ENCODE measurements at regions not wholly inside any gene's neighbourhood (a gene's known extent, or its start where the extent isn't known, plus 50 kb on each side); places are given as distances from the start of the nearest gene placed in this dataset.

DNA sequence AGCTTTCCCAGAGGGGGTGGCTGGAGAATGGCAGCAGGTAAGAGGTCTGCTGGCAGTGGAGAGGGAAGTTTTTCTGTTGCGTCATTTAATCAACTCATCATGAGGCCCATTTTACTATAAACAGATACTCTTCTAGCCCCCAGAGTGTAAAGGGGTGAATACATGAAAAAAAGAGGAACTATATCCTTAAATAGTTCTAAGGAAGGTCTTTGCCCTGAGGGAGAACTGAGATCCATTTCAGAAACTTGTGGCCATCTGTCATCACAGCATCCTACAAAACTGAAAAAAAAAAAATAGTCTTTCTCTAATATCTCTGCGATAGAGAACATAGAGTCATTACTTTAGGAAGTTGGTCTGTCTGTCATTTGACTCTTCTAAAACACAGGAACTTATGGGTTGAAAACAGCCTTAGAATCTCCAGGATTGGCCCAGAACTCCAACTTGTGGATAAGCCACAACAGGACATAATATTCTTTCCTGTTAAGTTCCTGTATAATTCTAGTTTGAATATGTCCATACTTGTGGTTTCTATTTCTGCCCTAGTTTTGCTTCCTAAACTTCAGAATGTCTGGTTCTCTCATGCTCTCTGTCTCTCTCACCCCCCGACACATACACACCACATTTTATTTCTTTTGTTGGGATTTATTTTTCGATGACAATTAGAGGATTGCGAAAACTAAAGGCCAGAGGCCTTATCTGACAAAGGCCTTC lies 238.5 kb upstream of the PIK3R1 start:
- no TSS peak for BruUV-seq (replicated peaks)
- Mint-ChIP-seq H3K9me3 (ENCODE audit: low read depth, unreplicated experiment) (no peaks in the 10 kb centered on the region), H3K4me1 (ENCODE audit: low read depth, unreplicated experiment) (no peaks in the 10 kb centered on the region), H3K27ac (ENCODE audit: unreplicated experiment) (no peak overlapping the region), H3K27me3 (ENCODE audit: unreplicated experiment) (no peaks in the 10 kb centered on the region), H3K4me3 (ENCODE audit: low read depth, unreplicated experiment) (no peak overlapping the region), H3K36me3 (ENCODE audit: insufficient read depth, unreplicated experiment) (no peaks in the 10 kb centered on the region)
- TF ChIP-seq, protein P1, sequence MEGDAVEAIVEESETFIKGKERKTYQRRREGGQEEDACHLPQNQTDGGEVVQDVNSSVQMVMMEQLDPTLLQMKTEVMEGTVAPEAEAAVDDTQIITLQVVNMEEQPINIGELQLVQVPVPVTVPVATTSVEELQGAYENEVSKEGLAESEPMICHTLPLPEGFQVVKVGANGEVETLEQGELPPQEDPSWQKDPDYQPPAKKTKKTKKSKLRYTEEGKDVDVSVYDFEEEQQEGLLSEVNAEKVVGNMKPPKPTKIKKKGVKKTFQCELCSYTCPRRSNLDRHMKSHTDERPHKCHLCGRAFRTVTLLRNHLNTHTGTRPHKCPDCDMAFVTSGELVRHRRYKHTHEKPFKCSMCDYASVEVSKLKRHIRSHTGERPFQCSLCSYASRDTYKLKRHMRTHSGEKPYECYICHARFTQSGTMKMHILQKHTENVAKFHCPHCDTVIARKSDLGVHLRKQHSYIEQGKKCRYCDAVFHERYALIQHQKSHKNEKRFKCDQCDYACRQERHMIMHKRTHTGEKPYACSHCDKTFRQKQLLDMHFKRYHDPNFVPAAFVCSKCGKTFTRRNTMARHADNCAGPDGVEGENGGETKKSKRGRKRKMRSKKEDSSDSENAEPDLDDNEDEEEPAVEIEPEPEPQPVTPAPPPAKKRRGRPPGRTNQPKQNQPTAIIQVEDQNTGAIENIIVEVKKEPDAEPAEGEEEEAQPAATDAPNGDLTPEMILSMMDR (IDR thresholded peaks at IDR 0.05; ENCODE audit: unreplicated experiment): no peak
- CTCF ChIA-PET: no interaction called here
- DNase-seq: no peak
- intact Hi-C loops (cut with micrococcal nuclease; ENCODE audit: unreplicated experiment): no loop called here

DNA sequence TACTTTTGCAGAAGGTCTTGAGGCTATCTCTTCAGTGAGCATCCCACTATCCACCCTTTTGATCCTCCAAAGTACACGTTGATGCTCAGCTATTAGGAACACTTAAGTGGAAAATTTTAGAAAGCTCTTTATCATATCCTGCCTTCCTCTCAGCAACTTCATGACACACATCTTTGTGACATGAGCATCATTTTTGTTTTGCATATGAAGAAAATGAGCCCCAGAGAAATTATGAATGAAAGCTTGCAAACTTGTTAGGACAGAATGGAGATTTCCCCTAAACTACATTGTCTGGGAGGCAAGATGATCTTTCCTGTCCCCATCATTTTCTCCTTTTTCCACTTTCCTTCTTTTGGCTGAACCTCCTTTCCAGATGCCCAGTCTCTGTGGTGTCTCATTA lies 239.4 kb upstream of the PIK3R1 start:
- intact Hi-C loops (cut with micrococcal nuclease; ENCODE audit: unreplicated experiment): no loop called here
- no TSS peak for BruUV-seq (replicated peaks)
- CTCF ChIA-PET: no interaction called here

DNA sequence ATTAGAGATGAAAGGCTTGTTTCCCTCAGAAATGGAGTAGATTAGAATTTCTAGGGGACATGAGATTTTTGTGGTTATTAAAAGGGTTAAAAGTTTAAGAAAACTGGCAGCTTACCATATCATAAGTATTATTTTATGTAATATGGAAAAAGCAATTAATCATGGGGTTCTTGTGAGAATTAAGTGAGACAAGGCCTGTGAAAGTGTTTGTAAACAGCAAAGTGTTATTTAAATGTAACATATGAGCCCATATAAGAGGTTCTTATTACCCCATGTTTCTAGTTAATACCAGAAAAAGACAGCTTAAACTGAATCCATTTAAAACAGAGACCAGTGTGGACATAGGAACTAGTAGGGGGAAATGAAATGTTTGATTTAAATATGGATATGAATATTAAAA lies 241.1 kb upstream of the PIK3R1 start:
- DNase-seq: no peak
- no peak overlapping the region for H3K27ac Mint-ChIP-seq (ENCODE audit: unreplicated experiment)
- BruUV-seq (replicated peaks): no TSS peak
- no peak overlapping the region for H3K4me3 Mint-ChIP-seq (ENCODE audit: low read depth, unreplicated experiment)
- H3K9me3 Mint-ChIP-seq (ENCODE audit: low read depth, unreplicated experiment): peaks cover 4% of the 10 kb centered on the region
- intact Hi-C loops (cut with micrococcal nuclease; ENCODE audit: unreplicated experiment): no loop called here
- CTCF ChIA-PET: no interaction called here
- no peaks in the 10 kb centered on the region for H3K27me3 Mint-ChIP-seq (ENCODE audit: unreplicated experiment)
- H3K4me1 Mint-ChIP-seq (ENCODE audit: low read depth, unreplicated experiment): no peaks in the 10 kb centered on the region
- H3K36me3 Mint-ChIP-seq (ENCODE audit: insufficient read depth, unreplicated experiment): no peaks in the 10 kb centered on the region
- TF ChIP-seq, protein P1 (IDR thresholded peaks at IDR 0.05; ENCODE audit: unreplicated experiment): no peak

More for the DNA sequence above, 239.4 kb upstream of the PIK3R1 start:
- no peaks in the 10 kb centered on the region for H3K9me3 Mint-ChIP-seq (ENCODE audit: low read depth, unreplicated experiment)
- H3K27ac Mint-ChIP-seq (ENCODE audit: unreplicated experiment): no peak overlapping the region
- DNase-seq: no peak
- H3K36me3 Mint-ChIP-seq (ENCODE audit: insufficient read depth, unreplicated experiment): no peaks in the 10 kb centered on the region
- no peak overlapping the region for H3K4me3 Mint-ChIP-seq (ENCODE audit: low read depth, unreplicated experiment)
- H3K4me1 Mint-ChIP-seq (ENCODE audit: low read depth, unreplicated experiment): no peaks in the 10 kb centered on the region
- H3K27me3 Mint-ChIP-seq (ENCODE audit: unreplicated experiment): no peaks in the 10 kb centered on the region
- TF ChIP-seq, protein P1 (IDR thresholded peaks at IDR 0.05; ENCODE audit: unreplicated experiment): no peak

DNA sequence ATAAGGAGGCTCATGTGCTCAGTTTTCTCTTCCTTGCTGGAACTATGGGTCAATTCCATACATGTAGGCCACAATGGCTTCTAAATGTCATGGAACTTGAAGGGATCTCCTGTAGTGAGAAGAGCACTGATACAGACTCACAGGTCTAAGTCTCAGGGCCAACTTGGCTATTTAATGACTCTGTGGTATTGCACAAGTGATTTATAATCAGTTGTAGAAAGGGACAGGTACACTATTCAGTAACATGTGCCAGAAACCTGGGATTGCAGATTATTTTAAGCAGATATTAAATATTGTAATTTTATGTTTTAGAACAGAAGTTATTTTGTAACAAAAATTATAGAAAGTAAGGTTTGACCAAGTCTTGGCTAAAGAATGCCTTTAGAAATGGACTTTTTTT lies 241.5 kb upstream of the PIK3R1 start:
- intact Hi-C loops (cut with micrococcal nuclease; ENCODE audit: unreplicated experiment): no loop called here
- H3K9me3 Mint-ChIP-seq (ENCODE audit: low read depth, unreplicated experiment): peaks cover 4% of the 10 kb centered on the region
- TF ChIP-seq, protein P1 (IDR thresholded peaks at IDR 0.05; ENCODE audit: unreplicated experiment): no peak
- no peak for DNase-seq
- no peak overlapping the region for H3K4me3 Mint-ChIP-seq (ENCODE audit: low read depth, unreplicated experiment)
- CTCF ChIA-PET: no interaction called here
- no peaks in the 10 kb centered on the region for H3K36me3 Mint-ChIP-seq (ENCODE audit: insufficient read depth, unreplicated experiment)
- H3K27me3 Mint-ChIP-seq (ENCODE audit: unreplicated experiment): no peaks in the 10 kb centered on the region
- H3K4me1 Mint-ChIP-seq (ENCODE audit: low read depth, unreplicated experiment): no peaks in the 10 kb centered on the region
- H3K27ac Mint-ChIP-seq (ENCODE audit: unreplicated experiment): no peak overlapping the region
- BruUV-seq (replicated peaks): no TSS peak
